Endothelial cell of umbilical vein (primary cell): ENCODE measurements at regions not wholly inside any gene's neighbourhood (a gene's known extent, or its start where the extent isn't known, plus 50 kb on each side); places are given as distances from the start of the nearest gene placed in this dataset.

Experiments used
- BruUV-seq: library from RNA; stranded (reverse); fragments of 400-500 nt; replicated peaks from 2 replicates; lab custom pipeline; 2021; lab: Mats Ljungman, UMichigan
- CTCF ChIA-PET: fragments of 300-600, 350-600 bp; sonication (Branson Sonifier 250); formaldehyde crosslinking; loops from one replicate; lab custom pipeline; 2021; ENCODE audit warnings: antibody characterized with exemption, inconsistent platforms; lab: Charles Lee
- POLR2A ChIA-PET: fragments of 300-600, 350-600 bp; sonication (Branson Sonifier 250); formaldehyde crosslinking; loops from one replicate; lab custom pipeline; 2021; ENCODE audit warnings: antibody characterized with exemption, inconsistent platforms; lab: Charles Lee
- DNase-seq: peaks from one replicate; pipeline ENCODE4 v3.0.0-alpha.2; 2011; ENCODE audit warnings: low read depth, low spot score
- FAIRE-seq: peaks from 2 replicates; lab custom pipeline; 2011; peaks lifted over from hg19 to GRCh38; lab: Jason Lieb, UNC
- H2AFZ ChIP-seq: 2 replicates; pipeline ENCODE4 v1.6.0; 2012; ENCODE audit warnings: low read depth, low read length, control low read depth, inconsistent platforms
- H3K27ac ChIP-seq: 2 replicates; pipeline ENCODE4 v1.5.1; 2011; ENCODE audit warnings: low read depth, mild to moderate bottlenecking, control low read depth, low read length, moderate library complexity; ENCODE audit not compliant: insufficient read depth
- H3K27me3 ChIP-seq, 2 experiments: 2 replicates each; pipeline versions ENCODE4 v1.6.0 to v1.6.1; 2011; ENCODE audit warnings: low read length in 2 of 2, mixed read lengths in 1 of 2; ENCODE audit not compliant: control insufficient read depth in 2 of 2, insufficient read depth in 2 of 2
- H3K36me3 ChIP-seq, 2 experiments: 2 replicates in 1 of 2; 3 replicates in 1 of 2; pipeline ENCODE4 v1.5.1; 2011; ENCODE audit warnings: low read length in 2 of 2, mild to moderate bottlenecking in 1 of 2, moderate library complexity in 1 of 2; ENCODE audit not compliant: control insufficient read depth in 2 of 2, insufficient read depth in 2 of 2; ENCODE audit errors: extremely low read depth in 1 of 2
- H3K4me1 ChIP-seq: 3 replicates; pipeline ENCODE4 v1.5.1; 2011; ENCODE audit warnings: mild to moderate bottlenecking, low read length; ENCODE audit not compliant: control insufficient read depth, insufficient read depth; ENCODE audit errors: extremely low read depth
- H3K4me2 ChIP-seq: 2 replicates; pipeline ENCODE4 v1.6.1; 2011; ENCODE audit warnings: low read length, control low read depth, mixed read lengths; ENCODE audit not compliant: insufficient read depth
- H3K4me3 ChIP-seq, 3 experiments: fragments of 200-600 bp in 1 of 3; sonication (generic), shearing (Covaris generic) in 1 of 3; replicated peaks in 1 of 3; 2 replicates each; pipeline ENCODE4 v1.5.1; 2011 to 2016; ENCODE audit warnings: control low read depth in 3 of 3, low read length in 3 of 3, mild to moderate bottlenecking in 2 of 3, inconsistent platforms in 1 of 3, low read depth in 1 of 3, moderate library complexity in 1 of 3; ENCODE audit not compliant: insufficient read depth in 1 of 3
- H3K79me2 ChIP-seq: 2 replicates; pipeline ENCODE4 v1.6.0; 2012; ENCODE audit warnings: low read length, inconsistent platforms; ENCODE audit not compliant: control insufficient read depth, insufficient read depth
- H3K9ac ChIP-seq: replicated peaks from 2 replicates; pipeline ENCODE3; 2011; ENCODE audit warnings: low read length, control low read depth; ENCODE audit not compliant: insufficient read depth; ENCODE audit errors: extremely low read depth
- H3K9me1 ChIP-seq: replicated peaks from 3 replicates; pipeline ENCODE4 v1.6.0; 2011; ENCODE audit warnings: mild to moderate bottlenecking, low read length; ENCODE audit not compliant: control insufficient read depth, insufficient read depth; ENCODE audit errors: extremely low read depth
- H3K9me3 ChIP-seq: replicated peaks from 2 replicates; pipeline ENCODE4 v1.5.1; 2012; ENCODE audit warnings: low read length, inconsistent platforms; ENCODE audit not compliant: control insufficient read depth, insufficient read depth
- H4K20me1 ChIP-seq: replicated peaks from 2 replicates; pipeline ENCODE3; 2011; ENCODE audit warnings: mild to moderate bottlenecking, low read length; ENCODE audit not compliant: control insufficient read depth, insufficient read depth; ENCODE audit errors: extremely low read depth
- CTCF ChIP-seq, 2 donors: IDR thresholded peaks; 1 replicate in 1 of 2; 2 replicates in 1 of 2; pipeline ENCODE4 v1.5.1; 2011; ENCODE audit warnings: low read length in 2 of 2, mild to moderate bottlenecking in 2 of 2, moderate library complexity in 2 of 2, control low read depth in 1 of 2, inconsistent platforms in 1 of 2, low read depth in 1 of 2; ENCODE audit not compliant: insufficient read depth in 1 of 2; ENCODE audit errors: extremely low read depth in 1 of 2
- EZH2 ChIP-seq: IDR thresholded peaks from 2 replicates; pipeline ENCODE4 v1.6.1; 2012; ENCODE audit warnings: borderline replicate concordance, low read depth, mild to moderate bottlenecking, moderate library complexity, low read length, inconsistent platforms; ENCODE audit not compliant: severe bottlenecking
- FOS ChIP-seq: IDR thresholded peaks from 2 replicates; pipeline ENCODE4 v1.6.1; 2011; ENCODE audit warnings: mild to moderate bottlenecking, low read length, moderate library complexity, borderline replicate concordance; ENCODE audit not compliant: insufficient read depth
- GATA2 ChIP-seq: IDR thresholded peaks from 2 replicates; pipeline ENCODE4 v1.7.0; 2011; ENCODE audit warnings: low read depth, mild to moderate bottlenecking, moderate library complexity, mixed read lengths, low read length; ENCODE audit not compliant: insufficient read length, insufficient read depth
- JUN ChIP-seq: IDR thresholded peaks from 2 replicates; pipeline ENCODE4 v1.6.1; 2011; ENCODE audit warnings: borderline replicate concordance, low read depth; ENCODE audit not compliant: insufficient read length, insufficient read depth
- MAX ChIP-seq: IDR thresholded peaks from 2 replicates; pipeline ENCODE4 v1.6.1; 2011; ENCODE audit not compliant: insufficient read depth, insufficient read length
- MYC ChIP-seq: IDR thresholded peaks from one replicate; pipeline ENCODE4 v1.6.1; 2011; ENCODE audit warnings: mild to moderate bottlenecking, low read depth, low read length
- POLR2A ChIP-seq: IDR thresholded peaks from 2 replicates; pipeline ENCODE4 v1.6.1; 2012; ENCODE audit warnings: low read depth, mild to moderate bottlenecking, control low read depth, low read length
- POLR2AphosphoS5 ChIP-seq: IDR thresholded peaks from 2 replicates; pipeline ENCODE4 v1.6.1; 2012; ENCODE audit warnings: low read depth, mild to moderate bottlenecking, control low read depth, low read length, moderate library complexity; ENCODE audit not compliant: insufficient read depth
- dilution Hi-C: fragments of 300-500 bp; cut with MboI; formaldehyde crosslinking; loops from one replicate; pipeline ENCODE4 v1.15.0; 2019; ENCODE audit warnings: low sequenced_read_pairs; ENCODE audit not compliant: extremely low pct_ligation_motif_present
- intact Hi-C: fragments of 100-400 bp; cut with micrococcal nuclease; formaldehyde crosslinking; loops from one replicate; pipeline ENCODE4 v1.10.0; 2022

DNA sequence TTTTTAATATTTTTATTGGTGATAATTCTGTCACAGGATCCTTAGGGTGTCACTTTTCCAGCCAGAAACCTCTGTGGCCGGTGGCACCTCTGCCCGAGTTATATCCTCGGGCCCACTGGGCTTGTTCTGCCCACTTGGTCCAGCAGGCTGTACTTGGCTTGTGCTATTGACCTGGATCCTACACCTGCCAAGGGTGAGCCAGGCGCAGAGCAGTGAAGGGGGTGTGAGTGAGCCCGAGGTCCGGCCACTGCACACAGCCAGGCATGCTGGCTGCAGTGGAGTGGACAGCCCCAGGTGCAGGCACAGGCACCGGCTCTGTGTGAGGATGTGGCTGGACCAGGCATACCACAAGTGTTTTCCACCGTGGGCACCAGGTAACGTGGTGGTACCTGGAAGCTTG lies 54.7 kb upstream of the NUDT6 start:
- Histone ChIP-seq H3K4me1 (no peaks in the 10 kb centered on the region), H3K4me2 (no peak overlapping the region), H3K36me3 (peaks cover 0 to 6% of the 10 kb centered on the region in 2 experiments), H3K27ac (no peak overlapping the region), H3K79me2 (no peaks in the 10 kb centered on the region), H4K20me1 (no peaks in the 10 kb centered on the region), H3K9ac (no peak overlapping the region), H3K4me3 (no peak overlapping the region), H2AFZ (no peak overlapping the region), H3K9me3 (no peaks in the 10 kb centered on the region), H3K9me1 (no peaks in the 10 kb centered on the region), H3K27me3 (no peaks in the 10 kb centered on the region)
- TF ChIP-seq POLR2AphosphoS5 (no peak), MAX (no peak), GATA2 (no peak), JUN (no peak), CTCF (IDR thresholded peaks at IDR 0.05; ENCODE audit: extremely low read depth in 1 of 2, insufficient read depth in 1 of 2, low read depth in 1 of 2, low read length in 2 of 2) (no peak), EZH2 (no peak), FOS (no peak), MYC (no peak), POLR2A (no peak)
- DNase-seq (no peak), FAIRE-seq (no peak)
- POLR2A ChIA-PET: no interaction called here
- intact Hi-C loops (no loop called here), dilution Hi-C loops (no loop called here)
- no TSS peak for BruUV-seq
- CTCF ChIA-PET: interaction anchor here (1.3 kb wide), 1 partner anchor 47 kb away, joined by 3 read pairs; no protein-coding TSS in a partner anchor
